Muscle of leg (tissue), 3 donors: ENCODE measurements at regions not wholly inside any gene's neighbourhood (a gene's known extent, or its start where the extent isn't known, plus 50 kb on each side); places are given as distances from the start of the nearest gene placed in this dataset.

Experiments
- DNase-seq: peaks from one replicate; pipeline ENCODE4 v3.0.0; 2013
- H3K27ac ChIP-seq: one replicate; pipeline ENCODE4 v1.5.1; 2013; ENCODE audit warnings: mild to moderate bottlenecking, low read length, control low read depth
- H3K27me3 ChIP-seq: one replicate; pipeline ENCODE4 v1.6.1; 2013; ENCODE audit warnings: low read length; ENCODE audit not compliant: control insufficient read depth, insufficient read depth
- H3K36me3 ChIP-seq: one replicate; pipeline ENCODE4 v1.6.1; 2013; ENCODE audit warnings: low read length; ENCODE audit not compliant: control insufficient read depth, insufficient read depth
- H3K4me1 ChIP-seq: one replicate; pipeline ENCODE4 v1.6.1; 2013; ENCODE audit warnings: low read length; ENCODE audit not compliant: control insufficient read depth, insufficient read depth
- H3K4me3 ChIP-seq: one replicate; pipeline ENCODE4 v1.5.1; 2013; ENCODE audit warnings: low read length, control low read depth
- H3K9me3 ChIP-seq: replicated peaks from 2 replicates; pipeline ENCODE4 v1.6.1; 2013; ENCODE audit warnings: low read depth, low read length; ENCODE audit not compliant: control insufficient read depth
- WGBS: methylation state at CpG from one replicate; pipeline ENCODE4 v1.1.5; 2013; ENCODE audit warnings: missing lambda C conversion rate; ENCODE audit not compliant: insufficient coverage; 5-methylcytosine and 5-hydroxymethylcytosine counted together

GRCh38 chr1:38760562-38760961 is 99.0 kb downstream of the RRAGC start:
- Histone ChIP-seq H3K4me3 (no peak overlapping the region), H3K27me3 (no peaks in the 10 kb centered on the region), H3K27ac (no peak overlapping the region), H3K9me3 (no peaks in the 10 kb centered on the region), H3K4me1 (no peaks in the 10 kb centered on the region), H3K36me3 (no peaks in the 10 kb centered on the region)
- WGBS: 82% methylated on average over 2 of the region's 2 CpGs
- DNase-seq: no peak

- H3K27ac ChIP-seq: no peak overlapping the region
- no peaks in the 10 kb centered on the region for H3K9me3 ChIP-seq
- H3K4me3 ChIP-seq: no peak overlapping the region
- no peak for DNase-seq
- WGBS: 54% methylated on average over 2 of the region's 5 CpGs
- H3K4me1 ChIP-seq: no peaks in the 10 kb centered on the region
- no peaks in the 10 kb centered on the region for H3K36me3 ChIP-seq
- H3K27me3 ChIP-seq: no peaks in the 10 kb centered on the region
These were observed 100.8 kb downstream of the RRAGC start for GRCh38 chr1:38758820-38759219.

DNA sequence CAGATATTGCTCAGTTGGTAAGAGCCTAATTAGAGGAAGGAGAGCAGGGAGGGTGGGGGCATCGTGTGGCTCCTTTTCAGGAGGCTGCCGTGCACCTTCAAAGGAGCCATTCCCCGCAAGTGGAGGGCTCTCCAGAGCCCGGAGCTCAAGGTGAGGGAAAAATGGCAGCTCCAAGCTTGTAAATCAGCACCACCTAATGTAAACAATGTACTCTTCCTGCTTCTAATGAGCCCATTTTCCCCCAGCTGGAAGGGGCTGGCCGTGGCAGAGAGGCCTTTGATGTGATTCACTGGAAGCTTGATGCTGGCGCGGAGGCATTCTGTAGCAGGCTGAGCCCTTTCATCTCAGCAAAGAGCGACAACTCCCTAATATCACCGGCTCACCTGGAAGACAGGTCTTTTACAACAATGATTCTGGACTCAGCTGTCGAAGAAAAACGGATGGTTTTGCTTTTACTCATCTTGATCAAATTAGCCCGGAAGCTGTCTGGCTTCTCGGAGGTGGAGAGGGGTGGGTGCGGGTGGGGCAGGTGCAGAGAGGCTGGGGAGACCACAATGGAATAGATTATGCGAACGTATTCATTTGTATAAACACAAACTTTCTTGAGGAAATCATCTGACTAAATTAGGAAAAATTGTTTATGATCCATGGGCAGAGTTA is 112.5 kb downstream of the RRAGC start:
- DNase-seq: no peak
- WGBS: 3% methylated on average over 6 of the region's 16 CpGs
- H3K4me3 ChIP-seq: no peak overlapping the region
- H3K36me3 ChIP-seq: no peaks in the 10 kb centered on the region
- H3K27ac ChIP-seq: no peak overlapping the region
- no peaks in the 10 kb centered on the region for H3K9me3 ChIP-seq
- H3K4me1 ChIP-seq: peaks cover 8% of the 10 kb centered on the region
- H3K27me3 ChIP-seq: peaks cover 2% of the 10 kb centered on the region

GRCh38 chr1:38746402-38746935 is 113.1 kb downstream of the RRAGC start:
- no peak for DNase-seq
- WGBS: 60% methylated on average over 1 of the region's 6 CpGs
- Histone ChIP-seq H3K36me3 (no peaks in the 10 kb centered on the region), H3K27ac (no peak overlapping the region), H3K4me3 (no peak overlapping the region), H3K9me3 (no peaks in the 10 kb centered on the region), H3K4me1 (peaks cover 10% of the 10 kb centered on the region), H3K27me3 (peaks cover 2% of the 10 kb centered on the region)

- no peak for DNase-seq
- Histone ChIP-seq H3K36me3 (no peaks in the 10 kb centered on the region), H3K27me3 (peaks cover 2% of the 10 kb centered on the region), H3K4me3 (no peak overlapping the region), H3K4me1 (peaks cover 17% of the 10 kb centered on the region), H3K27ac (no peak overlapping the region), H3K9me3 (no peaks in the 10 kb centered on the region)
- WGBS: 84% methylated on average over 4 of the region's 9 CpGs
These were observed 113.8 kb downstream of the RRAGC start for GRCh38 chr1:38745476-38746401.

GRCh38 chr1:38744452-38745350 is 114.9 kb downstream of the RRAGC start:
- no peak for DNase-seq
- no CpG with 5 or more reads among the region's 10 CpGs for WGBS
- no peak overlapping the region for H3K4me3 ChIP-seq
- H3K4me1 ChIP-seq: peaks cover 21% of the 10 kb centered on the region
- no peak overlapping the region for H3K27ac ChIP-seq
- H3K36me3 ChIP-seq: no peaks in the 10 kb centered on the region
- no peaks in the 10 kb centered on the region for H3K9me3 ChIP-seq
- H3K27me3 ChIP-seq: peaks cover 2% of the 10 kb centered on the region

DNA sequence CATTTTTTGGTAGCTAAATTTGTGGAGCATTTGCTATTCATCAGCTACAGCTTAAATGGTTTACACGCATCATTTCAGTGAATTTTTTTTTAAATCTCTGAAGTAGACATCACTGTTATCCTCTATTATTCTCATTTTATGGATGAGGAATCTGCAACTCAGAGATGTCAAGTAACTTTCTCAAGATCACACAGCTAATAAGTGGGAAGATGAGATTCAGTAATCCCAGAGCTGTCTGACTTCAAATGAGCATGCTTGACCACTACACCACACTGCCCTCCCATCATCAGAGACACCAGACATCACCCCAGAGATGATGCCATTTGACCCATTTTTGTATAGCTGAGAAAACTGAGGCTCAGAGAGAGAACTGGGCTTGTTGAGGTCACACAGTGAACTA is 116.4 kb downstream of the RRAGC start:
- Histone ChIP-seq H3K9me3 (no peaks in the 10 kb centered on the region), H3K27me3 (peaks cover 2% of the 10 kb centered on the region), H3K4me3 (no peak overlapping the region), H3K4me1 (peaks cover 24% of the 10 kb centered on the region), H3K36me3 (no peaks in the 10 kb centered on the region), H3K27ac (no peak overlapping the region)
- WGBS: no CpG with 5 or more reads among the region's 1 CpG
- DNase-seq: no peak

DNA sequence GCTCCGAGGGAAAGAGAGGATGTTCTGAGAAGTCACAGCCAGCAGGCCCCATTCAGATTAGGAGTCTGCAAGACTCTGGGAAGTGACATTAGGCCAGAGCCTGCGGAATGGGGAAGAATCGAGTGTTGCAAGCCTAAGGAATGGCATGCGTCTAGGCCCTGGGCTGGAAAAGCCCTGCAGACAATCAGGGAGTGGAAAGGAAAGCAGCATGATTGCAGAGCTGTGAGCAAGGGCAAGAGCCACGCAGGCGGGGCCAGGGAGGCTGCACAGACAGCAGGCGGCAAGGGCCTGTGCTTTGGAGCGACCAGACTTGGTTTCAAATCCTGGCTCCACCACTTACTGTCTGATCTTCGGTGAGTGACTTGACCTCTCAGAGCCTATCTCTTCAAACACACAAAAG is 118.2 kb downstream of the RRAGC start:
- H3K4me1 ChIP-seq: peaks cover 24% of the 10 kb centered on the region
- H3K27me3 ChIP-seq: no peaks in the 10 kb centered on the region
- no peak overlapping the region for H3K27ac ChIP-seq
- 50% methylated on average over 4 of the region's 9 CpGs for WGBS
- no peaks in the 10 kb centered on the region for H3K36me3 ChIP-seq
- no peak overlapping the region for H3K4me3 ChIP-seq
- no peaks in the 10 kb centered on the region for H3K9me3 ChIP-seq
- DNase-seq: no peak

- no peaks in the 10 kb centered on the region for H3K9me3 ChIP-seq
- peaks cover 24% of the 10 kb centered on the region for H3K4me1 ChIP-seq
- no peak overlapping the region for H3K4me3 ChIP-seq
- no peaks in the 10 kb centered on the region for H3K36me3 ChIP-seq
- no peaks in the 10 kb centered on the region for H3K27me3 ChIP-seq
- 49% methylated on average over 6 of the region's 6 CpGs for WGBS
- peak overlapping the region; percentile 60 for H3K27ac ChIP-seq
- DNase-seq: peak; percentile 28
These were observed 119.1 kb downstream of the RRAGC start for GRCh38 chr1:38740487-38740886.
